ENCODE measurements at regions not wholly inside any gene's neighbourhood (a gene's known extent, or its start where the extent isn't known, plus 50 kb on each side); places are given as distances from the start of the nearest gene placed in this dataset.

GRCh38 chr17:56098746-56099145 lies 54.5 kb upstream of the ANKFN1 start:
- no peak for DNase-seq

- DNase-seq, result no peak
Measured at GRCh38 chr17:56099649-56100048, 53.6 kb upstream of the ANKFN1 start.

Measured in NCI-H2171 (cell line).